G401.6 (cell line): ENCODE measurements at regions not wholly inside any gene's neighbourhood (a gene's known extent, or its start where the extent isn't known, plus 50 kb on each side); places are given as distances from the start of the nearest gene placed in this dataset.

Source experiments
- FAIRE-seq: peaks from 2 replicates; lab custom pipeline; 2012; peaks lifted over from hg19 to GRCh38; lab: Jason Lieb, UNC

- no peak for FAIRE-seq
Measured at GRCh38 chr1:195550071-195550862, 1058.0 kb downstream of the KCNT2 start.

GRCh38 chr1:195530961-195531360, 1077.3 kb downstream of the KCNT2 start:
- no peak for FAIRE-seq

GRCh38 chr1:195529881-195530280, 1078.4 kb downstream of the KCNT2 start:
- no peak for FAIRE-seq

GRCh38 chr1:195520757-195521156, 1087.5 kb downstream of the KCNT2 start:
- FAIRE-seq, result no peak

- no peak for FAIRE-seq
Measured at GRCh38 chr1:195516036-195516435, 1092.2 kb downstream of the KCNT2 start.

GRCh38 chr1:195511501-195511900, 1096.7 kb downstream of the KCNT2 start:
- FAIRE-seq, result no peak

GRCh38 chr1:195501118-195501517, 1107.1 kb downstream of the KCNT2 start:
- no peak for FAIRE-seq

- FAIRE-seq, result no peak
Measured at GRCh38 chr1:195495720-195496635, 1112.3 kb downstream of the KCNT2 start.

- FAIRE-seq, result no peak
Measured at GRCh38 chr1:195482137-195482536, 1126.1 kb downstream of the KCNT2 start.

- FAIRE-seq, result no peak
Measured at GRCh38 chr1:195481293-195481692, 1126.9 kb downstream of the KCNT2 start.

- no peak for FAIRE-seq
Measured at GRCh38 chr1:195475568-195475967, 1132.7 kb downstream of the KCNT2 start.

GRCh38 chr1:195472291-195472690, 1135.9 kb downstream of the KCNT2 start:
- FAIRE-seq, result no peak

- no peak for FAIRE-seq
Measured at GRCh38 chr1:195466639-195467038, 1141.6 kb downstream of the KCNT2 start.

- FAIRE-seq, result no peak
Measured at GRCh38 chr1:195462646-195463045, 1145.6 kb downstream of the KCNT2 start.

- FAIRE-seq, result no peak
Measured at GRCh38 chr1:195462152-195462551, 1146.1 kb downstream of the KCNT2 start.

GRCh38 chr1:195458365-195458764, 1149.9 kb downstream of the KCNT2 start:
- FAIRE-seq, result no peak

GRCh38 chr1:195450794-195451193, 1157.4 kb downstream of the KCNT2 start:
- FAIRE-seq, result no peak

- FAIRE-seq, result no peak
Measured at GRCh38 chr1:195439661-195440060, 1168.6 kb downstream of the KCNT2 start.

- FAIRE-seq, result no peak
Measured at GRCh38 chr1:195434566-195435203, 1173.6 kb downstream of the KCNT2 start.

- no peak for FAIRE-seq
Measured at GRCh38 chr1:195430826-195431225, 1177.4 kb downstream of the KCNT2 start.

GRCh38 chr1:195428927-195429326, 1179.3 kb downstream of the KCNT2 start:
- no peak for FAIRE-seq

GRCh38 chr1:195415584-195415983, 1192.7 kb downstream of the KCNT2 start:
- FAIRE-seq, result no peak

GRCh38 chr1:195394567-195394966, 1213.7 kb downstream of the KCNT2 start:
- FAIRE-seq, result no peak
